Epithelial cell of prostate (primary cell): ENCODE measurements at regions not wholly inside any gene's neighbourhood (a gene's known extent, or its start where the extent isn't known, plus 50 kb on each side); places are given as distances from the start of the nearest gene placed in this dataset.
"Not testable (repeated sequence)": the region's sequence is repeated elsewhere in the genome, so short reads cannot be mapped to it uniquely, and the experiment has no call there.

ENCODE experiments used
- DNase-seq: peaks from one replicate; pipeline ENCODE4 v3.0.0-alpha.2; 2011; ENCODE audit warnings: low read depth, low spot score
- H3K27ac ChIP-seq: fragments of 450-650 bp; 2 replicates; pipeline ENCODE4 v1.5.1; 2017; ENCODE audit warnings: mild to moderate bottlenecking

DNA sequence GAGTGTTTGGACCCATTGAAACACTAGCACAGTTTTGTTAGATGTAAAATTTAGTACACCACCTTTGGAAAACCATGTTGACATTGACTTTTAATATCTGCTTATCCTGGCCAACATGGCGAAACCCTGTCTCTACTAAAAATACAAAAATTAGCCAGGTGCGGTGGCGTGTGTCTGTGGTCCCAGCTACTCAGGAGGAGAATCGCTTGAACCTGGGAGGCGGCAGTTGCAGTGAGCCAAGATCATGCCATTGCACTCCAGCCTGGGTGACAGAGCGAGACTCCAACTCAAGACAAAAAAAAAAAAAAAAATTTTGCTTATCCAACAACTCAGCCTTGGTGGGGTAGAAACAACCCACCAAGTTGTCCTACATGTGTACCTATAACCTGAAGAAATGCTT is 454.2 kb downstream of the EFNB2 start:
- not testable (repeated sequence) for H3K27ac ChIP-seq, DNase-seq

DNA sequence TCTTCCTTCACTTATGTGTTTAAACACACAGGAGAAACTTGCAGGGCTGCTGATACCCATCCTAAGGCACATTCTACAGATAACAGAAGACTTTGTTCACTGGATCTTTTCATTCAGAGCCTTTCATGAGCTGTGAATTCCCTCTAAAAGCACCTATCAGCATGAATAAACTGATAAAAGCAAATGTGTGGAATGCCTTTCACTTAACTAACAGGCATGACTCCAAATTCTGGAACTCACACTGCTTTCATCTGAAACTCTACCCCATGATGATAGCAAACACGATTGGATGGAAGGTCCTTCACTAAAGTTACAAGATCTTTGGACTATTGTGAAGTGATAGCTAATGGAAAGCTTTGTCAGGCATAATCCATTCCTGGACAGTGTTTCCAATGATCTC is 457.3 kb downstream of the EFNB2 start:
- H3K27ac ChIP-seq = no peak overlapping the region
- no peak for DNase-seq

DNA sequence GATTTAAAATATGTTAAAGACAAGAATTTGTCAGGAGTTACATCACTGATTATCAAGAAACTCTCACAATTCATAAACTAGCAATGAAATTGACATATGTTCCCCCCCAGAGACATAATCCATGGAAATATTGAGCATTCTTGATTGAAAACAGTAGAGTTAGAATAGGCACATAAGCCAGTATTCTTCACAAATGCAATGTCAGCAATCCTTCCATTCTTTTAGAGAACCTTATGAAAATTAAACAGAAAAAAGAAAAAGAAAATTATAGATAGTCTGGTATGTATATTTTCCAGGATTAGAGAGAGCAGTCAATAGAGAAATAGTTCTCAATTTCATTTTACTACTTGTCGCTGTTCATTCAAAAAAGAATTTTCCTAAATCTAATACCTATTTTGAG is 458.4 kb downstream of the EFNB2 start:
- no peak overlapping the region for H3K27ac ChIP-seq
- no peak for DNase-seq

DNA sequence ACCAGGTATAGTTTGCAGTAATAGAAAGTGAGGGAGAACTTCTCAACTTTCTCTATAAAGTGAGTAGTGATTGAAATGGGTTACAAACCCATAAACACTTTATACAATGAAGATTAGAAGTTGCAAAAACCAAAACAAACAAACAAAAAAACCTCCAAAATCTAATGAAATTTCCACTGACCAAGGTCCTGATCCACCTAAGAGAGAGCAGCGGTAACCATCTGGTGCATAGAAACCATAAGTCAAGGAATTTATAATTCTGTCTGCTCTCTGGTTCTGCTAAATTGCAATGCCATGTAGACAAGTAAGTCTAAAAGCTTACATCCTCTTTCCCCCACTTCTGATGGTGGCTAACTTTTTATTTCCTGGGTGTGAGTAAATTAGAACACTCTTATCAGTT is 463.4 kb downstream of the EFNB2 start:
- H3K27ac ChIP-seq = no peak overlapping the region
- no peak for DNase-seq

DNA sequence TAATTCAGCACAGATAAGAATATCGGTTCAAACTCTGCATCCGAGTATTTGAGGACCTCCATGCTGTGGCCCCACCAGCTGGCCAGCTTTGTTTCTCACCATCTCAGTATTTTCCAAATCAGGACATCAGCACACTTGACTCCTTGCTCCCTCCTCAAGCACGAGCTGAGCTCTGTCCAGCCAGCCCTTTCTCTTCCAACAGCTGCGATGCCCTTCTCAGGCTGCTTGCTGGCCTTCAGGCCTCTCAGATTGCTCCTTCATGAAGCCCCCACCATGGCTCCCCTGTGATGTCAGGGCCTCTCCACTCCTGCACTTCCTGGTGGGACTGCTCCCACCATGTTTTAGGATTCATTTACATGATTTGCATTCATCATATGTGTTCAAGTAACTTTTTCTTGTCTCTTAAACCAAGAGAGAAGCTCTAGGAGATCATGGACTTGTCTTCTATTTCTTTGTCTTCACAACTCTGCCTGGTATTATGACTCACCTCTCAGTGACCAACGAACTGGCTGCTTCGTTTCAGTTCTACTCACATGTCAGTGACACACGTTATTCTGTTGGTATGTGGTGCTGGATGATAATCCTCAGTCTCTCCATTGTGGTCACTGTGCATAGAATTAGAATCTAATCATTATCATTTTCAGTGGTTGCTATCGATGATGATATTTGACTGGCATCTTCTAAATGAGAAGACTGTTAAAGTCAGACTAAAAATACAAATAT is 471.7 kb downstream of the EFNB2 start:
- DNase-seq = no peak
- no peak overlapping the region for H3K27ac ChIP-seq

DNA sequence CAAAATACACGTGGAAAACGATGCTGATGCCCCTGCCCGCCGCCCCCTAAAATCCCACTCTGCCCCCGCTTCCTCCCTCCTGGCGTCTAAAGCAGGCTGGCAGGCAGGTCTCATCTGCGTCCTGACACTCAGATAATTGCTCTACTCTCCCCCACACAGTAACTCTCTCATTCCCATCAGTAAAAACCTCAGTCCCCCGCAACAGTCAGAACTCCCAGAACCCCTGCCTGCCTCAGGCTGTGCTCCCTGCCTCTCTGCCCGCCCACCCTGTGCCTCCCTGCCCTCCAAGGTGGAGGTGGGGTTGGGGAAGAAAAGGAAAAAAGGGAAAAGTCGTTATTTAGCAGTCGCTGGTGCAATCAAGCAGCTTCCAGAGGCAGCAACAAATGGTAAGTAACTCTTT is 473.7 kb downstream of the EFNB2 start:
- no peak for DNase-seq
- H3K27ac ChIP-seq = no peak overlapping the region

DNA sequence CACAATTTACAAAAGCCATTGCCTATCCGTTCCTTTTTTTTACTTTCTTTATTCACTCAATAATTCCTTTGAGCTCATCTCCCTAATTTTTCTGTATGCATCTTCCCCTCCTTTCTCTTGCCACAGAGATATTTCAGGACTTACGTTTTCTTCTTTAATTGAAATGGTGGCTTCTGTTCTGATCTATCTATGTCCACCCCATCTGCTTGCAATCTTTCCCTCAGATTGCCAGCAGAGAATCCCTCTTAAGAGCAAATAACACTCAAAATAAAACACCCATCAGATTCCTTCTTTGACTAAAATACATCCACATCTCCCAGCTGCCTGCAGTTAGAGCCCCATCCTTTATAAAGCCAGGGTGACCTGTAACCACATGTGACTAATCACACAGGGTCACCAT is 478.6 kb downstream of the EFNB2 start:
- DNase-seq = no peak
- H3K27ac ChIP-seq = no peak overlapping the region

DNA sequence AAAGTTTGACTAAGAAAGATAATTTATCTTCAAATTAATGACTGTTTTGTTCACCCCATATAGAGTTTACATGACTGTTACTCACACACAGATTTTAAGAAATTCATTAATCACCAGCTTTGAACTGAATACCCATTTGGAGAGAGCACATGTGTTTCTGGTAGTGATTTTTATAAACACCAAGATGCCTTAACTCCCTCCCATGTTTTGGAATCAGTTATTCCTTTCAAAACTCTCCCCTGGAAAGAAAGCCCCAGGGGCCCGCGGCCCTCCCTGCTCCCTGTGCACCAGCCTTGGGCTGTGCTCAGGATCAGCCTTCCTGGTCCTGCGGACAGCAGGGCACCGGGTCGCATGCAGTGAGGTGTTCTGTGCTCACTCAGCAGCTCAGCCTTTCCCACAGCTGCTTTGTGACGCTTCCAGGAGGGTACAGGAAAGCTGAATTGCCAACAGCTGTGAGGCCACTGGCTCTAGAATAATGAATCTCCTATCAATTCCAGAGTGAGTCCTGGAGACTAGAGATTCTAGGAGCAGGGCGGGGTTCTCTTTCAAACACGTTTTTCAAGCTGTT is 483.2 kb downstream of the EFNB2 start:
- no peak overlapping the region for H3K27ac ChIP-seq
- DNase-seq = no peak

DNA sequence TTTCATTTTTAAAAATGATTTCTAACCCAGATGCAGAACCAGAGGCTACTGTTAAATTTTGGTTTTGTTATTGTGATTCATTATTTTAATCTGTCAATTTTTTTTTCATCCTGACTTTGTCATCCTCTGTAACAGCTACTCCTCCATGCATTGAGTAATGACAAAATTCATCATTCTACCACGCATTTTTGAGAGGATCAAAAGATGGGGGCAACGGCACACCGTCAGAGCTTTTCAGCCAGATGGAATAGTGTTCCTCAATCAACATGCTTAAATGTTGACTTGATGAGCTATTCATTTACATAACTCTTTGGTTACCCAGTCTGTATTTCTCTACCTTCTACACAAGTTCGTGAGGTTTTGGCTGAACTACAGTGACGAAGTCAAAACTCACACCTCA is 486.3 kb downstream of the EFNB2 start:
- no peak for DNase-seq
- H3K27ac ChIP-seq = no peak overlapping the region

DNA sequence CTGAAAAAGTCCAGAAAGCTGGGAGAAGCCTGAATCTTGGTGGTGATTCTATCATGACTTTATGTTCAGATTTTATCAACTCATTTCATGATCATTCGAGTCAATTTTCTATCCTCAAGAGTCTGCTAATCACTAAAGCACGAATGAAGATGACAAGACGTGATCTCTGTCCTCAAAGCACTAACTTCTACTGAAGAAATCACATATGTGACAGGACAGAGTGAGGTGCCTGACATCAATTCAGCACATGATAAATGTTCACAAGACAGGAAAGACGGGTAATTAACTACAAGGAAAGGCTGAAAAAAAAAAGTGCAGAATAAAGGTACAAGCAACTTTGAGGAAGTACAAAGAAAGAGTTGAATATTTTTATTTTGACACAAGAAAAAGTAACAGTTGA is 487.1 kb downstream of the EFNB2 start:
- H3K27ac ChIP-seq = no peak overlapping the region
- DNase-seq = no peak

DNA sequence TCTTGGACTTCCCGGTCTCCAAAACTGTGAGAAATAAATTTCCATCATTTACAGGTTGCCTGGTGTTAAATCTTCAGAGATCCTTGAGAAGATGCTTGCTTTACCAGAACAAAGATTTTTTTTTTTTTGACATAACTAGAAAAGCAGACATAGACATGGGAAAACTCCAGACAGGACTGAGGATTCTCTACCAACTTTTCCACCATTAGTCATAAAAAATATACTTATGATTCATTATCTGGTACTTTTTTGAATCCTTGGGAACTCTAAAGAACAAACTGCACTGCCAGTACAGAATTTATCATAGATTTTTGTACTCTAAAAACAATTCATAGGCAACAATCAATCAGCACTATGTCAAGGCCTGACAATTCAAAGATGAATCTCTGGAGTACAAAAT is 487.6 kb downstream of the EFNB2 start:
- no peak overlapping the region for H3K27ac ChIP-seq
- no peak for DNase-seq

DNA sequence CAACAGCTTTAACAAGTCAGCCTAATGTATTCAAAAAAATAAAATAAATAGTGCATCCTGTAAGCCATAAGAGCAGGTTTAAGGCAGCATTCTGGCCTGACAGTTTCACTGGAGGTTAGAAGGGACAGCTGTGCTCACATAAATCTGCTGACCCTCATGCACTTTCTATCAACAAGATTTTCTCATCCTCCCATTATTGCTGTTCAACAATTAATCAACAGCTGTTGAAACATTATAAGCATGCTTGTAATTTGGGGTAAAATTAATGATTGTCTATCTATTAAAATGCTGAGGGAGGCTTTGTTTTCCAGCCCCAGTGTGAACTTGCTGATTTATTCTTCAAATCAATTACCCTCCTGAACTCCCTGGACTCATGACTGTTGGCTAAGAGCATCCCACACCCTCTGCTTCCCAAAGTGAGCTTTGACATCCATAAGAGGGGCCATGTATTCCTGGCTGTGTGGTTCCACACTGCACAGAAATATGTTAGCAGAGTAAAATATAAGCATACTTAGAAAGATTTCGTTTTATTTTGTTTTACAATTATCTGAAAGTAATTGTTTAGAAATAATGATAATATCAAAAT is 492.4 kb downstream of the EFNB2 start:
- H3K27ac ChIP-seq = no peak overlapping the region
- no peak for DNase-seq

DNA sequence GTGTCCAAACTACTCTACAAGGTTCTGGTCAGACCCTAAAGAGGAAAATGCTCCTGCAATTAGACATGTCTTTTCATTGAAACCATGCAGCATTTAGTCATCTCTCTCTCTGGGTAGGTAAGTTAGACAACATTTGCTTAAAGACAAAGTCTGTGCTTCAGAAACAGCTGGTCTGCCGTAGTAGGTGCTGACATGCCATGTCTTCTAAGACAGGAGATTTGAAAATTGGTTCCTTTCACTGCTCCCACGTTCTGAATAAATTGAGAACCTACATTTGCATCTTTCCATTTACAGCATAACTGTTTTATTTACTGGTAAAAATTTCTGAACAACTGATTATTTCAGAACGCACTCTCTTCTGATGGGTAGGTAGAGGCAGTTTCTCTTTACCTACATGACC is 494.0 kb downstream of the EFNB2 start:
- no peak for DNase-seq
- no peak overlapping the region for H3K27ac ChIP-seq

DNA sequence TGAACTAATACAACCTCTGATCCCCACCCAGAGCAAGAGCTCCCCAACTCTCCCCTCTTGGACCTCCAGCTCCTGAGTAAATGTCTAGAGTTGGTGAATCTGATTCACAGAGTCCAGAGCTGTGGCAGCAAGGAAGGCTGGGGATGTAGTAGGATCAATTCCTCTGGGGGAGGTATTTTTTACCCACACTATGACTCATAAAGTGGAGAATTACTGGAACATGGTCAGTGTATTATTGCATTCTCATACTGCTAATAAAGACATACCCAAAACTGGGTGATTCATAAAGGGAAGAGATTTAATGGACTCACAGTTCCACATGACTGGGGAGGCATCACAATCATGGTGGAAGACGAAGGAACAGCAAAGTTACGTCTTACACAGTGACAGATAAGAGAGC is 496.7 kb downstream of the EFNB2 start:
- DNase-seq = peak; percentile 67
- H3K27ac ChIP-seq = peak overlapping the region; percentile 33

DNA sequence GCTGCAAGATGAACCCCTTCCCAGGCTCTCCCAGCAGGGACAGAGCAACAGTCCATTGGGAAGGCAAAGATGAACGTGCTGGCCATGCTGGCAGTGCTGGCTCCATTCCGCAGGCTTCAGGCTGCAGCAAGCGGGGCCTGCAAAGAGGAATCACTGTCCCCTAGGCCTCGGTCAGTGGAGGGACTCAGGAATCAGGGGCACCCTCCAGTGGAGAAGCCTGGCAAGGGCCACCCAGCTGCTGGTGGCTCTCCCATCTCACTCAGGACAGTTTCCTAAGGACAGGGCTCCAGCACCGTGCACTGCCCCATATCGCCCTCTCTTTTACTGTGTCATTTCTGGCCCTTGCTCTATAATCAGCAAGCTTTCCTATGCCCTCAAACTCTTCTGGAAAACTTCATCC is 498.6 kb downstream of the EFNB2 start:
- no peak overlapping the region for H3K27ac ChIP-seq
- no peak for DNase-seq

DNA sequence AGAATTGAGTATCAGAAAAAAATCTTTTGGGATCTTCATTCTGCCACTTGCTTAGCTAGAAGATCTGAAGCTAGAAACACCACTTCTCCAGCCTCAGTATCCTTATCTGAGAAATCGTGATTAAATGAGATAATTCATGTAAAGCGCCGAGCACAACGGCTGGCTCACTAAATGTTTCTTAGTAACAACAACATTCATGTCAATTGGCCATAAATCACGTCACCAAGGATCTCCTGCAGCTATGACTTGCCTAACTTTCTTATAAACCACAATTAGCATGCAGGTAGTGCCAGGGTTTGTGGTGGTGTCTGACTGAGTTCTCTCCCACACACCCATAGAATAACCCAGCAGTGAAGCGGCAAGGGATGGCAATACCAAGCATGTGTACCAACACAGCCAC is 501.3 kb downstream of the EFNB2 start:
- no peak overlapping the region for H3K27ac ChIP-seq
- peak; percentile 53 for DNase-seq

DNA sequence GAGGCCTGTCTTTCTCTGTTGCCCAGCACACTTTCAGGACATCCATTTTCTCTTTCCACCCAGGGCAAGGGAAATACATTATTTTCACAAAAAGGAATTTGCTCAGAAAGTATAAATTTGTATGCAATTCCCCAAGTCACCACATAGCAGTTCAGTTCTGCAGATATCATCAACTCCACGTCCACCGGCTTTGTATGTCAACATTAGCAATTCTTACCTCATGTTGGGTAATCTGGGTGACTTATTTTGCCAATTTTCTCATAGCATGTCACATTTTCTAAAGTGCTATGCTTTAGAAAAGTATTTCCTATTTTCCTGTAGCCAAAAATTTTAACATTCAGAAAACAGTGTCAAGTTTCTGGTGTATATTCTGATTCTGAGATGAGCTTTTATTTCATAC is 501.8 kb downstream of the EFNB2 start:
- H3K27ac ChIP-seq = no peak overlapping the region
- no peak for DNase-seq

DNA sequence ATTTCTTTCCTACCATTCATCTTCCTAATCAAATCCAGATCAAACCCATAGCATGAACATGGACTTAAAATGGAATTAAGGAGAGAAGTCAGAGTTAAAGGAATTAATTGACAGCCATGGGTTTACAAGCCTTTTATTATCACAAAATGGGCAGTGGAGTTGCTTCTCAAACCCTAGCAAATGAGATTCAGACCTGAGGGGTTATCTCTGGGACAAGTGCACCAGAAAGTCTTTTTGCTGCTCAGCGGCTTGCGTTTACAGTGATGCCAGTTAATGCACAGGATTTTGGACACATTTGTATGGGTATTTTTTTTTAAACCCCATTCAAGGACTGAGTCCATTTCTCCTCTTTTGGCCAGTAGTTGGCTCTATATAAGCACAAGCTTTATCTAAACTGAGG is 503.0 kb downstream of the EFNB2 start:
- DNase-seq = no peak
- no peak overlapping the region for H3K27ac ChIP-seq

DNA sequence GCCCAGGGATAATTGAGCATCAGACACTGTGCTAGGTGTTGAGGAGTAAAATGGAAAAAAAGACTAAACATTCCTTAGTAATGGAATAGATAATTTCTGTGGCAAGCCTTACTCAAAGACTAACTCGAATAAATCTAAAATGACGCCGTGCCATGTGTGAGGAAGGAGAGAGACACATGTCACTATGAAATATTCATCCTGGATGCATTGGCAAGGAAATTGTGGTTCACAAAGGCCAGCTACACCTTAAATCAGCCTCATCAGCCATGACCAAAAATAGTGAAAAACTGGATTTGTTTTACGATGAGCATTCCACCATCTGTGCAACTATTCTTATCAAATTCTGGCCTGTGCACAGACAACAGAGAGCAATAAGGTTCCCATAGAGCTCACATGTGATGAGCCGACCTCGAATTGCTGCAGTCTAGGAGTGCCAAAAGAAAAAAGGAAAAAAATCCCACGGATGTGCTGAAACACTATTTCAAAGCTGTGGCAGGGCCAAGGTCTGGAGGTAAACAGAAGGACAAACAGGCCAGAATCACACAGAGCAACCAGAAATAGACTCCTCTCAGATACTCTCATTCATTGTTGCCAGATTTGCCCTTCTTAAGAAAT is 505.7 kb downstream of the EFNB2 start:
- no peak overlapping the region for H3K27ac ChIP-seq
- no peak for DNase-seq

DNA sequence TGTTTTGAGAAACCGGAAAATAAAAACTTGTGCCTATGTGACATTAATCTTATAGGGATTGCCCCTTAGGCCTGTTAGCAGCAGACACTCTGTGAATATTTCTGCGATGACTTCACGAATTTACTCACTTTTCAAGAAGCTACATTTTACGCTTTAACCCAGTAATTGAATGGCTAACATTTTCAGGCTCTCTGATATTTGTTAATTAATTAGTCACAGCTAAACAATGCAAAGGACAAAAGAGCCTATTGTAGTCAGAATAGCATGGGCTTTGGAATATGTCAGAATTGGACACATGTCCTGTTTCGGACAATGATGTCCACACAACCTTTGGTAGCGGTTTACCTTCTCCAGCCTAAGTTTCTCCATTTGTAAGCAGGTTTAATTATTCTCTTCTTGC is 506.6 kb downstream of the EFNB2 start:
- H3K27ac ChIP-seq = no peak overlapping the region
- no peak for DNase-seq

DNA sequence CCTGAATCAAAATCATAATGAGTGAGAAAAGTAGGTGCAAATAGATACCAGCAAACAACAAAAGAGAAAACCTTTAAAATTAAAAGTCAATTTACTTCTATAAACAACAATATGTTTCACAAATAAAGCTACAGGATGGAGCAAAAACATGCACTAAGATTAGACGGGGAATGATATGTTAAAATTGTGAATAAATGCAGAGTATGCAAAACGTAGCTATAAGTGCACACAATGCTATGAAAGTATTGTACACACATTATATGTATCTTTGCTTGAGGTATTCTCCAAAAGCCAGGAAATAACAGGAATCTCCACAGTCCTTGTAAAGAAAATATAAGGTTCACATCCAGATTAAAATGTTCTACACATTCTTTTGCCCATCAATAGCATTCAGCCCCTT is 523.9 kb downstream of the EFNB2 start:
- DNase-seq = no peak
- no peak overlapping the region for H3K27ac ChIP-seq

DNA sequence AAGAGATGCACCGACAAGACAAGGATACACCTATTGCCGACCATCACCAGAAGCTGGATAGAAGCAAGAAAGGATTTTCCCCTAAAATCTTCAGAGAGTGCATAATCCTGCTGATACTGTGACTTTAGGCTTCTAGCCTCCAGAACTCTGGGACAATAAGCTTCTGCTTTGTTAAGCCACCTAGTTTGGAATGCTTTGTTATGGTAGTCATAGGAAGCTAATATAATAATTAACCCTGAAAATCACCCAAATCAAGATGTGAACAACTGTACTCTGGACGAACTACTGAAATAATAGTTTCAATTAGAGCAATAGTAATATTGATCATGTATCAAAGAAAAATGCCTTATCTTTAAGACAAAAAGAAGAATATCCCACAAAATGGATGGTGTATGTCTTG is 524.6 kb downstream of the EFNB2 start:
- DNase-seq = no peak
- no peak overlapping the region for H3K27ac ChIP-seq
